Parathyroid adenoma (tissue), 2 donors: ENCODE measurements at regions not wholly inside any gene's neighbourhood (a gene's known extent, or its start where the extent isn't known, plus 50 kb on each side); places are given as distances from the start of the nearest gene placed in this dataset.

Experiments
- H2AFZ ChIP-seq: fragments of 300-600 bp; sonication (generic); one replicate; pipeline ENCODE4 v1.7.0; 2017; ENCODE audit warnings: antibody characterized with exemption, mild to moderate bottlenecking
- H3K27ac ChIP-seq: fragments of 300-600 bp; sonication (generic); one replicate; pipeline ENCODE4 v1.7.0; 2017
- H3K27me3 ChIP-seq: fragments of 300-600 bp; sonication (generic); one replicate; pipeline ENCODE4 v1.7.0; 2017; ENCODE audit warnings: low read length; ENCODE audit not compliant: control insufficient read depth, insufficient read depth
- H3K36me3 ChIP-seq: fragments of 300-600 bp; sonication (generic); one replicate; pipeline ENCODE4 v1.7.0; 2017; ENCODE audit warnings: low read length; ENCODE audit not compliant: control insufficient read depth, insufficient read depth
- H3K4me1 ChIP-seq: fragments of 300-600 bp; sonication (generic); one replicate; pipeline ENCODE4 v1.7.0; 2017; ENCODE audit warnings: control low read depth
- H3K4me2 ChIP-seq: fragments of 300-600 bp; sonication (generic); one replicate; pipeline ENCODE4 v1.7.0; 2017; ENCODE audit warnings: low read length
- H3K4me3 ChIP-seq: fragments of 300-600 bp; sonication (generic); one replicate; pipeline ENCODE4 v1.7.0; 2017; ENCODE audit warnings: low read depth, low read length
- H3K79me2 ChIP-seq: fragments of 300-600 bp; sonication (generic); one replicate; pipeline ENCODE4 v1.7.0; 2017; ENCODE audit warnings: control low read depth
- H3K9ac ChIP-seq: fragments of 300-600 bp; sonication (generic); one replicate; pipeline ENCODE4 v1.7.0; 2017; ENCODE audit warnings: mild to moderate bottlenecking
- H3K9me3 ChIP-seq: fragments of 300-600 bp; sonication (generic); one replicate; pipeline ENCODE4 v1.7.0; 2017; ENCODE audit warnings: low read length; ENCODE audit not compliant: control insufficient read depth
- CTCF ChIP-seq: fragments of 300-600 bp; sonication (generic); IDR thresholded peaks from one replicate; pipeline ENCODE4 v1.7.0; 2017; ENCODE audit warnings: antibody characterized with exemption, mild to moderate bottlenecking
- donor health status: primary hyperparathyroidism.

- Histone ChIP-seq H3K9ac (no peak overlapping the region), H3K27ac (no peak overlapping the region), H3K4me3 (no peak overlapping the region), H3K79me2 (no peaks in the 10 kb centered on the region), H3K4me1 (no peaks in the 10 kb centered on the region), H3K4me2 (no peak overlapping the region), H3K36me3 (no peaks in the 10 kb centered on the region), H3K27me3 (no peaks in the 10 kb centered on the region), H3K9me3 (no peaks in the 10 kb centered on the region), H2AFZ (no peak overlapping the region)
- no peak for TF ChIP-seq CTCF
Observed at GRCh38 chr16:16877061-16877460, 498.1 kb downstream of the NPIPA7 start.

GRCh38 chr16:16879567-16880251 is 500.8 kb downstream of the NPIPA7 start:
- H2AFZ ChIP-seq, result no peak overlapping the region
- H3K4me2 ChIP-seq, result no peak overlapping the region
- no peaks in the 10 kb centered on the region for H3K9me3 ChIP-seq
- H3K4me3 ChIP-seq, result no peak overlapping the region
- H3K4me1 ChIP-seq, result no peaks in the 10 kb centered on the region
- no peak overlapping the region for H3K27ac ChIP-seq
- TF ChIP-seq CTCF, result no peak
- H3K27me3 ChIP-seq, result no peaks in the 10 kb centered on the region
- no peak overlapping the region for H3K9ac ChIP-seq
- H3K79me2 ChIP-seq, result no peaks in the 10 kb centered on the region
- no peaks in the 10 kb centered on the region for H3K36me3 ChIP-seq

GRCh38 chr16:16881814-16882213 is 502.9 kb downstream of the NPIPA7 start:
- Histone ChIP-seq H3K4me3 (no peak overlapping the region), H3K36me3 (no peaks in the 10 kb centered on the region), H3K4me1 (no peaks in the 10 kb centered on the region), H3K9ac (no peak overlapping the region), H3K79me2 (no peaks in the 10 kb centered on the region), H2AFZ (no peak overlapping the region), H3K27ac (no peak overlapping the region), H3K27me3 (no peaks in the 10 kb centered on the region), H3K9me3 (no peaks in the 10 kb centered on the region), H3K4me2 (no peak overlapping the region)
- no peak for TF ChIP-seq CTCF

- no peak overlapping the region for H3K4me3 ChIP-seq
- no peak overlapping the region for H3K4me2 ChIP-seq
- no peak overlapping the region for H2AFZ ChIP-seq
- H3K9me3 ChIP-seq, result no peaks in the 10 kb centered on the region
- H3K27me3 ChIP-seq, result no peaks in the 10 kb centered on the region
- H3K79me2 ChIP-seq, result no peaks in the 10 kb centered on the region
- H3K27ac ChIP-seq, result no peak overlapping the region
- no peak for TF ChIP-seq CTCF
- H3K4me1 ChIP-seq, result no peaks in the 10 kb centered on the region
- H3K36me3 ChIP-seq, result no peaks in the 10 kb centered on the region
- H3K9ac ChIP-seq, result no peak overlapping the region
Observed at GRCh38 chr16:16882766-16883165, 503.8 kb downstream of the NPIPA7 start.

GRCh38 chr16:16884451-16884850 is 505.5 kb downstream of the NPIPA7 start:
- H3K27me3 ChIP-seq, result no peaks in the 10 kb centered on the region
- H3K4me1 ChIP-seq, result no peaks in the 10 kb centered on the region
- no peak for TF ChIP-seq CTCF
- no peaks in the 10 kb centered on the region for H3K36me3 ChIP-seq
- H3K4me3 ChIP-seq, result no peak overlapping the region
- no peaks in the 10 kb centered on the region for H3K9me3 ChIP-seq
- H3K4me2 ChIP-seq, result no peak overlapping the region
- no peaks in the 10 kb centered on the region for H3K79me2 ChIP-seq
- H3K27ac ChIP-seq, result no peak overlapping the region
- no peak overlapping the region for H2AFZ ChIP-seq
- no peak overlapping the region for H3K9ac ChIP-seq
